Effector memory CD8-positive, alpha-beta T cell (primary cell): ENCODE measurements at regions not wholly inside any gene's neighbourhood (a gene's known extent, or its start where the extent isn't known, plus 50 kb on each side); places are given as distances from the start of the nearest gene placed in this dataset.

Experiments
- ATAC-seq: fragments of 150-1000 bp; cut with Tn5 transposase; replicated peaks from 2 replicates; pipeline ENCODE4 v1.10.0; 2021; ENCODE audit warnings: mild to moderate bottlenecking, moderate library complexity
- DNase-seq, 3 experiments: peaks; one replicate each; pipeline ENCODE4 v3.0.0; 2021
- H3K27ac Mint-ChIP-seq, 2 donors: one replicate each; pipeline ENCODE4 v1.8.0; 2022; ENCODE audit warnings: mild to moderate bottlenecking in 2 of 2, mixed read lengths in 2 of 2, moderate library complexity in 2 of 2
- H3K27me3 Mint-ChIP-seq, 2 donors: one replicate each; pipeline ENCODE4 v1.8.0; 2022; ENCODE audit warnings: mixed read lengths in 2 of 2
- H3K36me3 Mint-ChIP-seq: one replicate; pipeline ENCODE4 v1.8.0; 2022; ENCODE audit warnings: mild to moderate bottlenecking, moderate library complexity, mixed read lengths; ENCODE audit not compliant: insufficient read depth
- H3K4me1 Mint-ChIP-seq, 2 donors: one replicate each; pipeline ENCODE4 v1.8.0; 2022; ENCODE audit warnings: low read depth in 2 of 2, mixed read lengths in 2 of 2
- H3K4me3 Mint-ChIP-seq, 2 donors: one replicate each; pipeline ENCODE4 v1.8.0; 2022; ENCODE audit warnings: mild to moderate bottlenecking in 2 of 2, mixed read lengths in 2 of 2, moderate library complexity in 2 of 2
- H3K9me3 Mint-ChIP-seq, 2 donors: one replicate each; pipeline ENCODE4 v1.8.0; 2022; ENCODE audit warnings: mixed read lengths in 2 of 2

DNA sequence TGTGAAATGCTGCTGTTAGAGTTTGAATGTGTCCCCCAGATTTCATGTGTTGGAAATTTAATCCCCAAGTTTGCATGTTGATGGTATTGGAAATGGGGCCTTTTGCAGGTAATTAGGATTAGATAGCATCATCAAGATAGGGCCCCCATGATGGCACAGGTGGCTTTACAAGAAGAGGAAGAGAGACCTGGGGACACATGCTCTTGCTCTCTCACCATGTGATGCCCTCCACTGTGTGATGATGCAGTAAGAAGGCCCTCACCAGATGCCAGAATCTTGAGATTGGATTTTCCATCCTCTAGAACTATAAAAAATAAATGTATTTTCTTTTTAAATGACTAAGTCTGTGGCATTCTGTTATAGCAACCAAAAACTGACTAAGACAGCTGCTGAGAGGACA, 57.0 kb upstream of the NEK7 start:
- Mint-ChIP-seq H3K36me3 (no peaks in the 10 kb centered on the region), H3K9me3 (no peaks in the 10 kb centered on the region), H3K27ac (no peak overlapping the region), H3K27me3 (no peaks in the 10 kb centered on the region), H3K4me3 (no peak overlapping the region), H3K4me1 (peaks cover 17 to 30% of the 10 kb centered on the region in 2 donors)
- ATAC-seq, result no peak
- no peak for DNase-seq

DNA sequence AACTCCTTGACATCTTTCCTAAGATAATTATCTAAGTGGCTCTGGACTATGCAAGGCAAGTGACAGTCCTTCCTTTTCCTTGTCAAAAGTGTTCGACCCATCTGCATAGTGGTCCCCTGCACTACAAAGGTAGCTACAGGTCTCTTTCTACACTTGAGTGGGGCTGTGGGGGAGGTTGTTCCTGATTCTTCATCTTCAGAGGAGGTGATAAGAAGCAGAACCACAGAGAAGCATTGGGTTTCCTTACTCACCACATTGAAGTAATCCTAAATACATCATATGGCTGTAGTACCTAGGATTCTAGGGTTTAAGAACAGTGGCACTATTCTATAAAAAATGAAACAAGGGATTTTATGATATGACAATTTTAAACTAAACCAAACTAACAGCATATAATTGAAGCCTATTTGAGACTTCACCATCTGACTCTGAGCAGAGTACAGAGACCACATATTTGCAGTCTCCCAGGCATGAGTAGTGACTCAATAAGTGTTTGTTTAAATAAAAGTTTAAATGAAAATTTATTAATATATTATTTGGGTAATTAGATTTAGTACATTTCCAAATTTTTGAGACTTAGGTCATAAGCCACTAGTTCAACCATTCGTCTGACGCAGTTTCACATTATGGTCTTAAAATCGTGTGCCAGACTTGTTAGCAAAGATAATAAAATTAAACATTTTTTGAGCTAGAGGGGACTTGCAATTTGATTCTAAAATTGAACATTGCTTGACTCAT, 54.9 kb upstream of the NEK7 start:
- Mint-ChIP-seq H3K9me3 (no peaks in the 10 kb centered on the region), H3K36me3 (no peaks in the 10 kb centered on the region), H3K4me1 (peaks cover 17 to 30% of the 10 kb centered on the region in 2 donors), H3K27me3 (no peaks in the 10 kb centered on the region), H3K27ac (peak overlapping the region; percentile 6 to 9), H3K4me3 (peak overlapping the region; percentile 16 to 19)
- peak in 1 of 3 experiments; percentile 16 for DNase-seq
- peak; percentile 37 for ATAC-seq

DNA sequence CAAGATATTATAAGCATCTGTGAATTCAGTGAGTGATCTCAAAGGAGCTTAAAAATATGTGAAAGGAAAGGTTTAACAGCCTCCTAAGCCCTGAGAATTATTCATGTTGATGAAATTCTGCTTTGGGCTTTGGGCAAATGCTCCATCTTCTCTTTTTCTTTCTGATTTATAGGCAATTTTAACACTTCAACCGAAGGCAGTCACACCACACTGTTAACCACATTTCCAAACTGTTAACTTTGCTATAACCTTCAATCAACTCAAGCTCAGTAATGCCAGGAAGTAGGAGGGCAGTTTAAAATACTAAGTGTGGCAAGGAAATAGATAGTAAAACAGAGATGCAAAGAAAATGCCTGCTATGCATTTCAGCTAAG, 54.4 kb upstream of the NEK7 start:
- Mint-ChIP-seq H3K27ac (peak overlapping the region; percentile 4 to 6), H3K9me3 (no peaks in the 10 kb centered on the region), H3K4me3 (peak overlapping the region; percentile 4 to 16), H3K4me1 (peaks cover 17 to 30% of the 10 kb centered on the region in 2 donors), H3K36me3 (no peaks in the 10 kb centered on the region), H3K27me3 (no peaks in the 10 kb centered on the region)
- ATAC-seq (peak; percentile 94), DNase-seq (peak in 2 of 3 experiments; percentile 13 to 25)

DNA sequence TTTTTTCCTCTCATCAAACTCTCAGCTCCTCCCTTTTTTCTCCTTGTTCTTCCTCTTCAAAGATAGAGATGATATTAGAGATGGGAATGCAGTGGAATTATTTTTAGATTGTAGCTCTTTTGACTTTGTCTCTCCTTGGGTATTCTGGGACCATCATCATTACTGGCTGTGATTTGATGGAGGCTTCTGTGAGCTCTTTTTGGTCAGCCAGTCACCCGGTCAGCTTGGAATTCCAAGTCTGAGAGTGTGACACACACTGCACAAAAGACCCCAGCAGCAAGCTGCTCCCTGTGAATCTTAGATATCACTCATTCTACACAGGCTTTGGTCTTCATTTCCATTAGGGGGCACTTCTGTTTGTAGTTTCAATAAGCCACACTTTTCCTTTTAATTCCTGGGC, 51.6 kb upstream of the NEK7 start:
- Mint-ChIP-seq H3K27ac (no peak overlapping the region), H3K4me3 (no peak overlapping the region), H3K27me3 (no peaks in the 10 kb centered on the region), H3K36me3 (no peaks in the 10 kb centered on the region), H3K4me1 (peaks cover 17 to 30% of the 10 kb centered on the region in 2 donors), H3K9me3 (no peaks in the 10 kb centered on the region)
- DNase-seq (no peak), ATAC-seq (no peak)

DNA sequence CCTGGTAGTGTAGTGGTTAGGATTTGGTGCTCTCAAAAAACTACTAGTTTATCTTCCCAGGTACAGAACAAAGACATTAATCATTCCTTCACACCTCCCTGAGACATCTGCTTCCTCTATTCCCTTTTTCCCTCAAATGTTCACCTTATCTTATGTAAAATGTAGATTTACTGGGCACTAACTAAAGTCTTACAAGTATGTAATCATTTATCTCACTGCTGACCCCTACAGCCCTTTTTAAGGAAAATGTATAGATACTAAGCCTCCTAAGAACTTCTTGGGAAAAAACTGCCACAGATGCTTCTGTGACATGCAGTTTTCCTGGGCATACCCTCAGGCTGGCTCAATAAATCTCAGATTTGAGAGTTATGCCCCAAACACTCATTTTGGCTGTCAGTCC, 50.8 kb upstream of the NEK7 start:
- Mint-ChIP-seq H3K27ac (no peak overlapping the region), H3K27me3 (no peaks in the 10 kb centered on the region), H3K4me1 (peaks cover 17 to 27% of the 10 kb centered on the region in 2 donors), H3K36me3 (no peaks in the 10 kb centered on the region), H3K9me3 (no peaks in the 10 kb centered on the region), H3K4me3 (no peak overlapping the region)
- ATAC-seq, result no peak
- DNase-seq, result no peak
